ENCODE measurements at regions not wholly inside any gene's neighbourhood (a gene's known extent, or its start where the extent isn't known, plus 50 kb on each side); places are given as distances from the start of the nearest gene placed in this dataset.

DNA sequence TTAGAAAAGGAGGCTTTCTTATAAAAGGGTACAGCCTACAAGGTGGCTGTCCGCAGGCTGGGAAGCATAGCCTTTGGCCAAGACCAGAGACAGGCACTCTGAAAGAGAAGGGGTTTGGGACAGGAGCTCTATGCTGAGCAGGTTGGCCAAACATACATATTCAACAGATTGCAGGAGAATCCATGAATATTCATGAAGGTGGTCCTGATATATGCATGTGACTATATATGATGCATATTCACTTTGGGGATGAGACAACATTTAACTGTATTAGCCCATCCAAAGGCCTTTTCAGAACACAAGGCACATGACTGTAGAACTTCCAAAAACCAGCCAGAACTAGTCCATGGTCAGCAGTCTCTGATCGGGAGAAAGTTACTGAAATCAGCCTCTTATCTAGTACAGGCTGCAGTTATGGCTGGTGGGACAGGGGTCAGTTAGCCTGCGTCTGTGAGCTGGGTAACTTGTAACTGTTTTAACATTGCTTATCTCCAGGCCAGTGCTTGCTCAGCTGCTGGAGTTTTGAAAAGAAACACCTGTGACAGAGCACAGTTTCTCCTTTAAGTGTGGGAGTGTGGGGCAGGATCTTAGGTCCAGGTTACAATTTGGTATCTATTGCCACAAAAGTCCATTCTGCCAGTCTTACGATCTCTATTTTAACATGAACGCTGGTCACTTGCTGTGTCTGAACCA, 924.2 kb downstream of the UQCRFS1 start:
- TF ChIP-seq EP300 (IDR thresholded peaks at IDR 0.05) = no peak
- TF ChIP-seq, protein P1, sequence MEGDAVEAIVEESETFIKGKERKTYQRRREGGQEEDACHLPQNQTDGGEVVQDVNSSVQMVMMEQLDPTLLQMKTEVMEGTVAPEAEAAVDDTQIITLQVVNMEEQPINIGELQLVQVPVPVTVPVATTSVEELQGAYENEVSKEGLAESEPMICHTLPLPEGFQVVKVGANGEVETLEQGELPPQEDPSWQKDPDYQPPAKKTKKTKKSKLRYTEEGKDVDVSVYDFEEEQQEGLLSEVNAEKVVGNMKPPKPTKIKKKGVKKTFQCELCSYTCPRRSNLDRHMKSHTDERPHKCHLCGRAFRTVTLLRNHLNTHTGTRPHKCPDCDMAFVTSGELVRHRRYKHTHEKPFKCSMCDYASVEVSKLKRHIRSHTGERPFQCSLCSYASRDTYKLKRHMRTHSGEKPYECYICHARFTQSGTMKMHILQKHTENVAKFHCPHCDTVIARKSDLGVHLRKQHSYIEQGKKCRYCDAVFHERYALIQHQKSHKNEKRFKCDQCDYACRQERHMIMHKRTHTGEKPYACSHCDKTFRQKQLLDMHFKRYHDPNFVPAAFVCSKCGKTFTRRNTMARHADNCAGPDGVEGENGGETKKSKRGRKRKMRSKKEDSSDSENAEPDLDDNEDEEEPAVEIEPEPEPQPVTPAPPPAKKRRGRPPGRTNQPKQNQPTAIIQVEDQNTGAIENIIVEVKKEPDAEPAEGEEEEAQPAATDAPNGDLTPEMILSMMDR (IDR thresholded peaks at IDR 0.05) = no peak
- TF ChIP-seq POLR2A (IDR thresholded peaks at IDR 0.05) = no peak
